ENCODE measurements at regions not wholly inside any gene's neighbourhood (a gene's known extent, or its start where the extent isn't known, plus 50 kb on each side); places are given as distances from the start of the nearest gene placed in this dataset.

DNA sequence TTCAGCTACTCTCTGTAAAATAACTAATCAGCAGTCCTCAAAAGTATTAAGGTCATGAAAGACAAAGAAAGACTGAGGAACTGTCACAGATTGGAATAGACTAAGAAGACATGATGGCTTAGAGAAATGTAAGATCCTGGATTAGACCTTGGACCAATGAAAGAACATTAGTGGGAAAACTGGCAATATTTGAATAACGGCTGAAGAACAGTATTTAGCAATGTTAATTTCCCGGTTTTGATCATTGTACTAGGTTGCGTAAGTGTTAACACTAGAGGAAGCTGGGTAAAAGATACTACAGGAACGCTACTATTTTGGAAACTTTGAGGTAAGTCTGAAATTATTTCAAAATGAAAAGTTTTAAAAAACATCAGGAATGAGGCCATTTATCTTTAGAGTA, 98.8 kb upstream of the RESF1 start:
- H3K4me1 ChIP-seq (ENCODE audit: control insufficient read depth in 3 of 3, insufficient read depth in 2 of 3, low read depth in 1 of 3, low read length in 2 of 3), result no peaks in the 10 kb centered on the region
- 80 to 87% (median 80%) methylated on average over 4 of the region's 4 CpGs for WGBS, 3 donors
- FAIRE-seq (no peak), DNase-seq (no peak)
- no peaks in the 10 kb centered on the region for H3K27me3 ChIP-seq (ENCODE audit: control insufficient read depth in 3 of 3, insufficient read depth in 3 of 3, low read length in 3 of 3)
- H3K9me3 ChIP-seq (ENCODE audit: control insufficient read depth in 2 of 2, insufficient read depth in 1 of 2, low read depth in 1 of 2, low read length in 1 of 2), result peaks cover 0 to 2% of the 10 kb centered on the region in 2 donors
- H3K27ac ChIP-seq (ENCODE audit: low read depth in 1 of 3, low read length in 2 of 3), result no peak overlapping the region
- no peak overlapping the region for H3K4me3 ChIP-seq (ENCODE audit: low read depth in 1 of 3, low read length in 3 of 3)
- no peaks in the 10 kb centered on the region for H3K36me3 ChIP-seq (ENCODE audit: control insufficient read depth in 3 of 3, insufficient read depth in 2 of 3, low read depth in 1 of 3, low read length in 3 of 3)

GRCh38 chr12:31859232-31859977, 99.8 kb upstream of the RESF1 start:
- Histone ChIP-seq H3K9me3 (ENCODE audit: control insufficient read depth in 2 of 2, insufficient read depth in 1 of 2, low read depth in 1 of 2, low read length in 1 of 2) (peaks cover 0 to 2% of the 10 kb centered on the region in 2 donors), H3K36me3 (ENCODE audit: control insufficient read depth in 3 of 3, insufficient read depth in 2 of 3, low read depth in 1 of 3, low read length in 3 of 3) (no peaks in the 10 kb centered on the region), H3K27me3 (ENCODE audit: control insufficient read depth in 3 of 3, insufficient read depth in 3 of 3, low read length in 3 of 3) (no peaks in the 10 kb centered on the region), H3K27ac (ENCODE audit: low read depth in 1 of 3, low read length in 2 of 3) (no peak overlapping the region), H3K4me1 (ENCODE audit: control insufficient read depth in 3 of 3, insufficient read depth in 2 of 3, low read depth in 1 of 3, low read length in 2 of 3) (no peaks in the 10 kb centered on the region), H3K4me3 (ENCODE audit: low read depth in 1 of 3, low read length in 3 of 3) (no peak overlapping the region)
- DNase-seq (no peak), FAIRE-seq (no peak)
- 81 to 85% (median 82%) methylated on average over 13 of the region's 13 CpGs for WGBS, 3 donors

DNA sequence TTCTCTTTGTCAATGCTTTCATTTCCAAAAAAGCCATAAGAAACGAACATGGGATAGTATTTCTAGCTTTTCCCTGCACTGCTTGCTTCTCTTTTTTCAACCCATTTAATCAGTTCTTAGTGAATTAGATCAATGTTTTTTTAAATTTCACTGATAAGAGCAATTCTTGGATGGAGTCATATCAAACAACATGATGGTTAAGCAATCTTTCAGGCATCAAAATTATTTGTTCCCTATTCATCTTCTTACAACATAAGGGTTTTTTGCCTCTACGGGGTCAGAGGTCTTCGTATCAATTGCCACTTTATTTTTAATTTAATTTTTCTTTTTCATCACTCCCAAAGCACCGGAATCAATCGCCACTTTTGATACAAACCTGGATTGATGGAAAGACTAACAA, 103.8 kb upstream of the RESF1 start:
- no peak for DNase-seq
- Histone ChIP-seq H3K4me3 (ENCODE audit: low read depth in 1 of 3, low read length in 3 of 3) (no peak overlapping the region), H3K27me3 (ENCODE audit: control insufficient read depth in 3 of 3, insufficient read depth in 3 of 3, low read length in 3 of 3) (no peaks in the 10 kb centered on the region), H3K36me3 (ENCODE audit: control insufficient read depth in 3 of 3, insufficient read depth in 2 of 3, low read depth in 1 of 3, low read length in 3 of 3) (no peaks in the 10 kb centered on the region), H3K9me3 (ENCODE audit: control insufficient read depth in 2 of 2, insufficient read depth in 1 of 2, low read depth in 1 of 2, low read length in 1 of 2) (peaks cover 0 to 16% of the 10 kb centered on the region in 2 donors), H3K27ac (ENCODE audit: low read depth in 1 of 3, low read length in 2 of 3) (no peak overlapping the region), H3K4me1 (ENCODE audit: control insufficient read depth in 3 of 3, insufficient read depth in 2 of 3, low read depth in 1 of 3, low read length in 2 of 3) (peaks cover 0 to 3% (median 0%) of the 10 kb centered on the region in 3 donors)
- no peak for FAIRE-seq
- 85 to 91% (median 88%) methylated on average over 5 of the region's 5 CpGs for WGBS, 3 donors

DNA sequence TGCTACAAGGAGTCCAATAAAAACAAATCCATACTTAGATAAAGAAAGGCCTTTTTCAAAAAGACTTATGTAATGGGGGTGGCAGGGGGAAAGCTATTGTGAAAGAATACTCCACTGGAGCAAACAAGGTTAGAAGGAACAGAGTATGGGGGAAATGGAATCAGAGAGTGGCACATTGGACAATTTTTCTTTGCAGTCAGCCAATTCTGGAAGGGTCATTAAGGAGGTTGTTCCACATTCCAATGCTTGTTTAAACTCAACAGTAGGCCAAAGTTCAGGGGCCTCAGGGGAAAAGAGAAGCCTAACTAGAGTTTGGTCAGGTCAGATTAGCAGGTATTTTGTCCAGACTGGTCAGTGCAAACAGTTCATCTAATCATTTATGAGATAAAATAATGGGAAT, 105.2 kb upstream of the RESF1 start:
- Histone ChIP-seq H3K27me3 (ENCODE audit: control insufficient read depth in 3 of 3, insufficient read depth in 3 of 3, low read length in 3 of 3) (no peaks in the 10 kb centered on the region), H3K36me3 (ENCODE audit: control insufficient read depth in 3 of 3, insufficient read depth in 2 of 3, low read depth in 1 of 3, low read length in 3 of 3) (no peaks in the 10 kb centered on the region), H3K4me1 (ENCODE audit: control insufficient read depth in 3 of 3, insufficient read depth in 2 of 3, low read depth in 1 of 3, low read length in 2 of 3) (peaks cover 0 to 3% (median 0%) of the 10 kb centered on the region in 3 donors), H3K4me3 (ENCODE audit: low read depth in 1 of 3, low read length in 3 of 3) (no peak overlapping the region), H3K27ac (ENCODE audit: low read depth in 1 of 3, low read length in 2 of 3) (no peak overlapping the region), H3K9me3 (ENCODE audit: control insufficient read depth in 2 of 2, insufficient read depth in 1 of 2, low read depth in 1 of 2, low read length in 1 of 2) (peaks cover 0 to 18% of the 10 kb centered on the region in 2 donors)
- FAIRE-seq (no peak), DNase-seq (peak in 1 of 2 donors; percentile 30)

- DNase-seq, result no peak
- Histone ChIP-seq H3K27me3 (ENCODE audit: control insufficient read depth in 3 of 3, insufficient read depth in 3 of 3, low read length in 3 of 3) (no peaks in the 10 kb centered on the region), H3K9me3 (ENCODE audit: control insufficient read depth in 2 of 2, insufficient read depth in 1 of 2, low read depth in 1 of 2, low read length in 1 of 2) (peaks cover 0 to 23% of the 10 kb centered on the region in 2 donors), H3K4me3 (ENCODE audit: low read depth in 1 of 3, low read length in 3 of 3) (no peak overlapping the region), H3K36me3 (ENCODE audit: control insufficient read depth in 3 of 3, insufficient read depth in 2 of 3, low read depth in 1 of 3, low read length in 3 of 3) (no peaks in the 10 kb centered on the region), H3K4me1 (ENCODE audit: control insufficient read depth in 3 of 3, insufficient read depth in 2 of 3, low read depth in 1 of 3, low read length in 2 of 3) (peaks cover 0 to 3% (median 0%) of the 10 kb centered on the region in 3 donors), H3K27ac (ENCODE audit: low read depth in 1 of 3, low read length in 2 of 3) (no peak overlapping the region)
- no peak for FAIRE-seq
Measured at GRCh38 chr12:31853520-31853919, 105.7 kb upstream of the RESF1 start.

GRCh38 chr12:31850268-31850667, 108.9 kb upstream of the RESF1 start:
- Histone ChIP-seq H3K4me1 (ENCODE audit: control insufficient read depth in 3 of 3, insufficient read depth in 2 of 3, low read depth in 1 of 3, low read length in 2 of 3) (peaks cover 0 to 3% (median 0%) of the 10 kb centered on the region in 3 donors), H3K27me3 (ENCODE audit: control insufficient read depth in 3 of 3, insufficient read depth in 3 of 3, low read length in 3 of 3) (no peaks in the 10 kb centered on the region), H3K4me3 (ENCODE audit: low read depth in 1 of 3, low read length in 3 of 3) (no peak overlapping the region), H3K9me3 (ENCODE audit: control insufficient read depth in 2 of 2, insufficient read depth in 1 of 2, low read depth in 1 of 2, low read length in 1 of 2) (peaks cover 0 to 42% of the 10 kb centered on the region in 2 donors), H3K36me3 (ENCODE audit: control insufficient read depth in 3 of 3, insufficient read depth in 2 of 3, low read depth in 1 of 3, low read length in 3 of 3) (no peaks in the 10 kb centered on the region), H3K27ac (ENCODE audit: low read depth in 1 of 3, low read length in 2 of 3) (no peak overlapping the region)
- FAIRE-seq (no peak), DNase-seq (no peak)
- WGBS, 3 donors, result 62 to 78% (median 75%) methylated on average over 3 of the region's 3 CpGs

- Histone ChIP-seq H3K4me1 (ENCODE audit: control insufficient read depth in 3 of 3, insufficient read depth in 2 of 3, low read depth in 1 of 3, low read length in 2 of 3) (peaks cover 0 to 3% (median 0%) of the 10 kb centered on the region in 3 donors), H3K36me3 (ENCODE audit: control insufficient read depth in 3 of 3, insufficient read depth in 2 of 3, low read depth in 1 of 3, low read length in 3 of 3) (no peaks in the 10 kb centered on the region), H3K27me3 (ENCODE audit: control insufficient read depth in 3 of 3, insufficient read depth in 3 of 3, low read length in 3 of 3) (no peaks in the 10 kb centered on the region), H3K9me3 (ENCODE audit: control insufficient read depth in 2 of 2, insufficient read depth in 1 of 2, low read depth in 1 of 2, low read length in 1 of 2) (peaks cover 0 to 42% of the 10 kb centered on the region in 2 donors), H3K27ac (ENCODE audit: low read depth in 1 of 3, low read length in 2 of 3) (no peak overlapping the region), H3K4me3 (ENCODE audit: low read depth in 1 of 3, low read length in 3 of 3) (no peak overlapping the region)
- WGBS, 3 donors, result 63 to 75% (median 70%) methylated on average over 3 of the region's 3 CpGs
- DNase-seq (peak in 1 of 2 donors; percentile 21), FAIRE-seq (no peak)
Measured at GRCh38 chr12:31849090-31849687, 110.0 kb upstream of the RESF1 start.

- no peak overlapping the region for H3K4me3 ChIP-seq (ENCODE audit: low read depth in 1 of 3, low read length in 3 of 3)
- no peaks in the 10 kb centered on the region for H3K36me3 ChIP-seq (ENCODE audit: control insufficient read depth in 3 of 3, insufficient read depth in 2 of 3, low read depth in 1 of 3, low read length in 3 of 3)
- FAIRE-seq, result no peak
Measured at GRCh38 chr12:31846405-31846804, 112.8 kb upstream of the RESF1 start.

More at GRCh38 chr12:31846405-31846804, 112.8 kb upstream of the RESF1 start:
- DNase-seq, result no peak
- Histone ChIP-seq H3K27me3 (ENCODE audit: control insufficient read depth in 3 of 3, insufficient read depth in 3 of 3, low read length in 3 of 3) (no peaks in the 10 kb centered on the region), H3K4me1 (ENCODE audit: control insufficient read depth in 3 of 3, insufficient read depth in 2 of 3, low read depth in 1 of 3, low read length in 2 of 3) (no peaks in the 10 kb centered on the region), H3K27ac (ENCODE audit: low read depth in 1 of 3, low read length in 2 of 3) (no peak overlapping the region), H3K9me3 (ENCODE audit: control insufficient read depth in 2 of 2, insufficient read depth in 1 of 2, low read depth in 1 of 2, low read length in 1 of 2) (peaks cover 0 to 32% of the 10 kb centered on the region in 2 donors)
